ENCODE measurements at regions not wholly inside any gene's neighbourhood (a gene's known extent, or its start where the extent isn't known, plus 50 kb on each side); places are given as distances from the start of the nearest gene placed in this dataset.

GRCh38 chr5:18829539-18829938 lies 1158.5 kb downstream of the CDH18 start:
- Histone ChIP-seq H3K79me1 (ENCODE audit: low read depth, low read length) (no peaks in the 10 kb centered on the region), H3K4ac (replicated peaks; ENCODE audit: insufficient read length, low read depth, low read length) (no peak overlapping the region), H2BK15ac (ENCODE audit: low read length) (no peak overlapping the region), H3K23me2 (ENCODE audit: low read depth, low read length) (no peaks in the 10 kb centered on the region), H3K9ac (replicated peaks in 1 of 4; ENCODE audit: extremely low read depth in 1 of 4, low read depth in 3 of 4, low read length in 3 of 4) (no peak overlapping the region), H4K5ac (ENCODE audit: insufficient read length, low read depth, low read length) (no peak overlapping the region), H2BK20ac (ENCODE audit: low read length) (no peak overlapping the region), H2BK5ac (ENCODE audit: low read depth, low read length) (no peak overlapping the region), H3K23ac (ENCODE audit: insufficient read length) (no peak overlapping the region), H3K9me3 (ENCODE audit: insufficient read depth in 2 of 2, low read depth in 1 of 2, low read length in 1 of 2) (no peaks in the 10 kb centered on the region), H3K4me3 (ENCODE audit: extremely low read depth in 1 of 4, insufficient read depth in 2 of 4, low read depth in 3 of 4, low read length in 4 of 4) (no peak overlapping the region), H3K79me2 (ENCODE audit: control insufficient read depth in 1 of 2, insufficient read depth in 2 of 2, low read length in 2 of 2) (no peaks in the 10 kb centered on the region), H3K36me3 (ENCODE audit: control insufficient read depth in 2 of 4, insufficient read depth in 4 of 4, low read length in 3 of 4) (no peaks in the 10 kb centered on the region), H3K27ac (ENCODE audit: low read depth, low read length) (no peak overlapping the region), H2BK120ac (replicated peaks; ENCODE audit: low read depth, low read length) (no peak overlapping the region), H3K4me1 (replicated peaks in 1 of 4; ENCODE audit: control insufficient read depth in 3 of 4, insufficient read depth in 4 of 4, low read length in 3 of 4) (peaks cover 0 to 6% (median 0%) of the 10 kb centered on the region in 4 experiments; a peak in 1 of 7 replicates), H3K56ac (replicated peaks; ENCODE audit: insufficient read length, low read depth, low read length) (no peak overlapping the region), H4K8ac (ENCODE audit: extremely low read depth, insufficient read depth, low read length) (no peak overlapping the region), H4K91ac (replicated peaks; ENCODE audit: insufficient read length, low read length) (no peak overlapping the region), H2AFZ (ENCODE audit: low read length) (no peak overlapping the region), H2AK5ac (ENCODE audit: low read depth, low read length) (no peak overlapping the region), H2BK12ac (ENCODE audit: low read depth, low read length) (no peak overlapping the region), H4K20me1 (replicated peaks in 1 of 2; ENCODE audit: control insufficient read depth in 1 of 2, insufficient read depth in 2 of 2, low read length in 2 of 2) (no peaks in the 10 kb centered on the region), H3K4me2 (ENCODE audit: insufficient read depth in 1 of 2, low read depth in 2 of 2, low read length in 2 of 2) (no peak overlapping the region), H3K18ac (ENCODE audit: extremely low read depth, low read length) (no peak overlapping the region), H3K14ac (ENCODE audit: insufficient read length) (no peak overlapping the region), H3K27me3 (replicated peaks in 1 of 4; ENCODE audit: control insufficient read depth in 3 of 4, extremely low read depth in 1 of 4, insufficient read depth in 3 of 4, low read length in 3 of 4) (no peaks in the 10 kb centered on the region)
- WGBS, 2 experiments (ENCODE audit: extremely low coverage in 1 of 2, insufficient coverage in 1 of 2, insufficient read length in 1 of 2, insufficient replicate concordance in 2 of 2, low coverage in 1 of 2, low lambda C conversion rate in 2 of 2, missing lambda C conversion rate in 1 of 2): 95% methylated on average over 3 of the region's 3 CpGs; no CpG with 5 or more reads in 1 of the 2 experiments
- TF ChIP-seq JUN (IDR thresholded peaks at IDR 0.05; ENCODE audit: low read depth, low read length): no peak
- no peak for TF ChIP-seq HDAC6 (IDR thresholded peaks at IDR 0.05; ENCODE audit: low read depth, low read length)
- no peak for TF ChIP-seq PHF8 (conservative IDR thresholded peaks at IDR 0.05; ENCODE audit: low read depth, low read length)
- TF ChIP-seq SUZ12 (IDR thresholded peaks at IDR 0.05; ENCODE audit: low read length): no peak
- DNase-seq (ENCODE audit: low read depth in 1 of 2, low spot score in 2 of 2) (no peak), FAIRE-seq (no peak)
- ChIA-PET CTCF (ENCODE audit: partially characterized antibody) (no interaction called here), POLR2A (ENCODE audit: partially characterized antibody) (no interaction called here)

All from H1 (cell line).